HCT116 (cell line): ENCODE measurements at regions not wholly inside any gene's neighbourhood (a gene's known extent, or its start where the extent isn't known, plus 50 kb on each side); places are given as distances from the start of the nearest gene placed in this dataset.

Experiments
- CEBPB ChIP-seq: IDR thresholded peaks from 2 replicates; pipeline ENCODE4 v1.6.1; 2012; ENCODE audit warnings: low read depth
- CTCF ChIP-seq, 3 experiments: fragments of 200-600 bp in 1 of 3; sonication (generic) in 1 of 3; IDR thresholded peaks in 2 of 3; conservative IDR thresholded peaks in 1 of 3; 2 replicates each; pipeline ENCODE4 v1.5.1; 2012 to 2017; ENCODE audit warnings: low read depth in 2 of 3, low read length in 2 of 3, antibody characterized with exemption in 1 of 3, borderline replicate concordance in 1 of 3, control low read depth in 1 of 3, mild to moderate bottlenecking in 1 of 3, mixed read lengths in 1 of 3, mixed run types in 1 of 3, moderate library complexity in 1 of 3; ENCODE audit not compliant: insufficient read depth in 1 of 3
- EZH2 ChIP-seq: fragments of 200-600 bp; sonication (generic); IDR thresholded peaks from 2 replicates; pipeline ENCODE4 v1.6.1; 2017; ENCODE audit warnings: antibody characterized with exemption, mixed run types
- EZH2phosphoT487 ChIP-seq: fragments of 200-600 bp; IDR thresholded peaks from 2 replicates; pipeline ENCODE4 v1.6.1; 2018; ENCODE audit warnings: antibody characterized with exemption, borderline replicate concordance
- MAX ChIP-seq: IDR thresholded peaks from 2 replicates; pipeline ENCODE4 v1.6.1; 2012
- POLR2A ChIP-seq: IDR thresholded peaks from 2 replicates; pipeline ENCODE4 v1.7.0; 2011; ENCODE audit warnings: borderline replicate concordance; ENCODE audit not compliant: insufficient read depth, insufficient read length; ENCODE audit errors: extremely low read depth
- SP1 ChIP-seq: IDR thresholded peaks from 2 replicates; pipeline ENCODE4 v1.6.1; 2012; ENCODE audit warnings: low read depth
- SRF ChIP-seq: IDR thresholded peaks from 2 replicates; pipeline ENCODE4 v1.6.1; 2012; ENCODE audit warnings: low read depth
- YY1 ChIP-seq: IDR thresholded peaks from 2 replicates; pipeline ENCODE4 v1.6.1; 2011; ENCODE audit warnings: low read length, low read depth, moderate library complexity, mild to moderate bottlenecking; ENCODE audit not compliant: insufficient replicate concordance; ENCODE audit errors: extremely low read depth

GRCh38 chr9:7546261-7546660 is 253.3 kb downstream of the DMAC1 start:
- TF ChIP-seq SP1, result no peak
- TF ChIP-seq CTCF (IDR thresholded peaks at IDR 0.05 in 2 of 3, conservative IDR thresholded peaks at IDR 0.05 in 1 of 3; ENCODE audit: borderline replicate concordance in 1 of 3, insufficient read depth in 1 of 3, low read depth in 2 of 3, low read length in 2 of 3), result no peak
- no peak for TF ChIP-seq EZH2phosphoT487
- TF ChIP-seq CEBPB, result no peak
- TF ChIP-seq YY1, result no peak
- no peak for TF ChIP-seq MAX
- TF ChIP-seq POLR2A, result no peak
- no peak for TF ChIP-seq EZH2
- no peak for TF ChIP-seq SRF
